WI38 (cell line): ENCODE measurements at regions not wholly inside any gene's neighbourhood (a gene's known extent, or its start where the extent isn't known, plus 50 kb on each side); places are given as distances from the start of the nearest gene placed in this dataset.

Source experiments
- H3K4me3 ChIP-seq: 2 replicates; pipeline ENCODE4 v1.5.1; 2011; ENCODE audit warnings: low read depth, mild to moderate bottlenecking, control low read depth, low read length
- CTCF ChIP-seq: IDR thresholded peaks from 2 replicates; pipeline ENCODE4 v1.5.1; 2012; ENCODE audit warnings: low read depth, mild to moderate bottlenecking, control low read depth, low read length

- no peak for TF ChIP-seq CTCF
- no peak overlapping the region for H3K4me3 ChIP-seq
Measured at GRCh38 chr7:114309729-114310128, 104.9 kb upstream of the FOXP2 start.

GRCh38 chr7:114303301-114303700 is 111.3 kb upstream of the FOXP2 start:
- TF ChIP-seq CTCF, result no peak
- H3K4me3 ChIP-seq, result no peak overlapping the region

GRCh38 chr7:114302858-114303257 is 111.8 kb upstream of the FOXP2 start:
- no peak for TF ChIP-seq CTCF
- no peak overlapping the region for H3K4me3 ChIP-seq

GRCh38 chr7:114298011-114298410 is 116.6 kb upstream of the FOXP2 start:
- TF ChIP-seq CTCF, result no peak
- H3K4me3 ChIP-seq, result no peak overlapping the region

GRCh38 chr7:114297121-114297520 is 117.5 kb upstream of the FOXP2 start:
- TF ChIP-seq CTCF, result no peak
- no peak overlapping the region for H3K4me3 ChIP-seq

GRCh38 chr7:114295522-114295921 is 119.1 kb upstream of the FOXP2 start:
- no peak for TF ChIP-seq CTCF
- H3K4me3 ChIP-seq, result no peak overlapping the region

- H3K4me3 ChIP-seq, result no peak overlapping the region
- no peak for TF ChIP-seq CTCF
Measured at GRCh38 chr7:114294036-114294435, 120.6 kb upstream of the FOXP2 start.
